ENCODE measurements at regions not wholly inside any gene's neighbourhood (a gene's known extent, or its start where the extent isn't known, plus 50 kb on each side); places are given as distances from the start of the nearest gene placed in this dataset.
"Not testable (repeated sequence)": the region's sequence is repeated elsewhere in the genome, so short reads cannot be mapped to it uniquely, and the experiment has no call there.

GRCh38 chr2:22946553-22946952, 438.4 kb upstream of the KLHL29 start:
- no peak for DNase-seq (ENCODE audit: low read depth, low spot score)

- DNase-seq (ENCODE audit: low read depth, low spot score), result no peak
Observed at GRCh38 chr2:22947741-22948140, 437.2 kb upstream of the KLHL29 start.

DNA sequence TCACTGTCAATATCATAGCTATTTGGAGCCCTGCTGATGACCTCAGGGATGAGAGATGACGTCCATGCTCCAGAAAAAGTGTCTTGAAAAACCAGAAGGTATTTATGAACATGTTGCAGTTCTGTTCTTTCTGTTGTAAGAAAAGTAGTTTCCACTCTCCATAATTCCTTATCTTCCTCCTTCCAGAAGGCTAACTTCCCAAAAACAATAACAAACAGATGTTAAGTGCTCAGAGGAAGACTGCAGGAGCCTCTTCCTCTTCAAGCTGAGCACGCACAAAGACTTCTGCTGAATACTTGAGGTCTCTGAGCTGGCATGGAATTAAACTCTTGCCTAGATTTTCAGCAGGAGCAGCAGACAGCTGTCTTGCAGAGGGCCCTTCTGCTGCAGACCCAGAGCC, 434.5 kb upstream of the KLHL29 start:
- no peak for DNase-seq (ENCODE audit: low read depth, low spot score)

DNA sequence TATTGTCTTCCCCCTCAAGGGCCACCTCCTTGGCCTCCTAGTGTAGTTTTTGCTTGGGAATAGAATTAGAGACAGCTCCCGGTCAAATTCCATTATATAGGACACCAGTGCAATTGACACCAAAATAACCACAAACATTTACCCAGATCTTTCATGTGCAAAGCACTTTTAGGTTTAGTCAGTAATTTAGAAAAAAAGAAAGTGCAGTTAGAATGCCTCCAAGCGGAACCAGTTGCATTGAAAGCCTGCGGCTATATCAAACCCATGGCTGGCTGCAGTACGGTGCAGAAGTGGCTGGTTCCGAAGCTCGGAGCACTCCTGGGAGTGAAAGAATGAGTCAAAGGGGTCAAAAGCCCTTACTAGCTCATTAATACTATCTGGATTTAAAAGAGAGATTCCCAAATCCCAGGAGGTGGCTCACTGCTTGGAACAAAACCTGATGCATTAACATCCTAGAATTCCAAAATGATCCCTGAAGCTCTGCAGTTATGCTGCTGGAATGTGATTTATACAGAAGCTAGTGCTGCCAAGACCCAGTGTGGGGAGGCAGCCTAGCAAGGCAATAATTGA, 432.2 kb upstream of the KLHL29 start:
- DNase-seq (ENCODE audit: low read depth, low spot score), result no peak

DNA sequence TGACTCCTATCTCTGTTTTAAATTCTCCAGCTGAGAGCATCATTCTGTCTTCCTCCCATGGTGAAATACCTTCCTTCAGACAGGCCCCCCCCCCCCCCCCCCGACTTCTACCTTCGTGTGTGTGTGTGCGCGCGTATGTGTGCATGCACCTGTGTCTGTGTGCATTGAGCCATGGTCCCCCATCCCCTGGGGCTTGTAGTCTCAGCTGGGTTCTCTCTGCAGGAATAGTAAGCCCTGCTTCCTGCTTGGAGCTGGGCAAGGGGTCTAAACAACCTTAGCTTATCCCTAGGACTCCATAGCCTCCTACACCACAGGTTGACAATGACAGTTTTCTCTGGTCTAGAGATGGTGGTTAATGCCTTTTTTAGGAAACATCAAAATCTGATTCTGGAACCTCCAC, 427.5 kb upstream of the KLHL29 start:
- DNase-seq (ENCODE audit: low read depth, low spot score), result no peak

GRCh38 chr2:22958308-22958707, 426.7 kb upstream of the KLHL29 start:
- DNase-seq (ENCODE audit: low read depth, low spot score), result no peak

GRCh38 chr2:22967756-22968155, 417.2 kb upstream of the KLHL29 start:
- no peak for DNase-seq (ENCODE audit: low read depth, low spot score)

GRCh38 chr2:22970284-22970975, 414.5 kb upstream of the KLHL29 start:
- DNase-seq (ENCODE audit: low read depth, low spot score), result no peak

DNA sequence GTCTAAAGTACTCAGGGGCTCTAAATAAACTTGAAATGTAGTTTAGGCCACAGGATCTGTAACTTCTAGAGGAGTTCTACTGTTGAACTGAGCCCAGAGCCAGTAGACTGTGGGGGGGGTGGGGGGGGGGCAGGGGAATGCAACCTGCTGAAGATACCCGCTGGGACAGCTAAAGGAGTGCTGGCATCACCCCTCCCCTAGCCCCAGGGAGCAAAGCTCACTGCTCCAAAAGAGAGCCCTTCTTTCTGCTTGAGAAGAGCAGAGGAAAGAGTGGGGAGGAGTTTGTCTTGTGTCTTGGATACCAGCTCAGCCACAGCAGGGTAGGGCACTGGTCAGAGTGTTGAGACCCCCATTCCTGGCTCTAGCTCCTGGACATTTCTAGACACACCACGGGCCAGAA, 414.0 kb upstream of the KLHL29 start:
- DNase-seq (ENCODE audit: low read depth, low spot score), result no peak

- no peak for DNase-seq (ENCODE audit: low read depth, low spot score)
Observed at GRCh38 chr2:22981785-22982184, 403.2 kb upstream of the KLHL29 start.

- DNase-seq (ENCODE audit: low read depth, low spot score), result not testable (repeated sequence)
Observed at GRCh38 chr2:22984152-22984551, 400.8 kb upstream of the KLHL29 start.

GRCh38 chr2:22990246-22990645, 394.7 kb upstream of the KLHL29 start:
- DNase-seq (ENCODE audit: low read depth, low spot score), result no peak

GRCh38 chr2:22991844-22992243, 393.1 kb upstream of the KLHL29 start:
- DNase-seq (ENCODE audit: low read depth, low spot score), result no peak

DNA sequence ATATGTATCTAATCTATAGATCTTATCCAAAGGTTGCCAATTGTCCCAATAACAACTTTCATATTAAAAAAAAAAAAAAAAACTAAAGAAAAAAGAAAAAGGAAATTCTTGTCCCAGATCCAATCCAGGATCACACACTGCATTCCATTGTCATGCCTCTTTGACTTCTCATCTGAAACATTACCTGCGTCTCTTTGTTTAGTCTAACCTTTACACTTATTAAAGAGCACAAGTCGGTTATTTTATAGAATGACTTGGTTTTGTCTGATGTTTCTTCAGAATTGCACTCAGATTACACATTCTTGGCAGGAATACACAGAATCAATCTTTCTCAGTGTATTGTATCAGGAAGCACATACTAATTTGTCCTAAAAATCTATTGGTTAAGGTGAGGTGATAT, 392.5 kb upstream of the KLHL29 start:
- DNase-seq (ENCODE audit: low read depth, low spot score), result no peak

GRCh38 chr2:22993250-22993649, 391.7 kb upstream of the KLHL29 start:
- no peak for DNase-seq (ENCODE audit: low read depth, low spot score)

- DNase-seq (ENCODE audit: low read depth, low spot score), result no peak
Observed at GRCh38 chr2:22995576-22995975, 389.4 kb upstream of the KLHL29 start.

DNA sequence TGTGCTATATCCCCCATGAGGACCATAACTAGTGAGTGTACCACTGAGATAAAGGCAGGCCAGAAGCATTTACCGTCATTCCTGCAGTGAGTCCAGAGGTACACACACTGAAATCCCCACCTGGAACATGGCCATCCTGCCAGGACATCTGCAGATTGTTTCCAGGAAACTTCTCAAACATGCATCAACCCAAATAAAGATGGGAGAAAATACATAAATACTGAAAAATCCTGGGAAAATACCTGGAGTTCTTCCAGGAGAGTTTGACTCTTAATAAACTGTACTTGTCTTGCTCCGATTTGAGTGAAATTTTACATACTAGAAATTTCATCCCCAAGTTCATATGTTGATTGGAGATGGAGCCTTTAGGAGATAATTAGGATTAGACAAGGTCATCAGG, 388.1 kb upstream of the KLHL29 start:
- DNase-seq (ENCODE audit: low read depth, low spot score), result no peak

DNA sequence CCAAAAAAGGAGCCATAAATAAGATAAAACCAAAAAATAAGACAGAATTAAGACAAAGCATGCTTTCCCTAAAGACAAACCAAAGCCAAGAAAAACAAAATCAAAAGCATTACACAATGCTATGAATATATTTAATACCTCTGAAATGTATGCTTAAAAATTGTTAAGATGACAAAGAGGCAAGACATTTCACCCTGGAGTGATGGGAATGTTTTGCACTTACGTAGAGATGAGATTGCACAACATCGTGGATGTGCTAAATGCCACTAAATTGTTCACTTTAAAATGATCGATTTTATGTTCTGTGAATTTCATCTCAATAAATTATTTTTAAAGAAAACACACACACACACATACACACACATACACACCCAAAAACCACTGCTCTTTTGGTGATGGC, 386.6 kb upstream of the KLHL29 start:
- DNase-seq (ENCODE audit: low read depth, low spot score), result no peak

DNA sequence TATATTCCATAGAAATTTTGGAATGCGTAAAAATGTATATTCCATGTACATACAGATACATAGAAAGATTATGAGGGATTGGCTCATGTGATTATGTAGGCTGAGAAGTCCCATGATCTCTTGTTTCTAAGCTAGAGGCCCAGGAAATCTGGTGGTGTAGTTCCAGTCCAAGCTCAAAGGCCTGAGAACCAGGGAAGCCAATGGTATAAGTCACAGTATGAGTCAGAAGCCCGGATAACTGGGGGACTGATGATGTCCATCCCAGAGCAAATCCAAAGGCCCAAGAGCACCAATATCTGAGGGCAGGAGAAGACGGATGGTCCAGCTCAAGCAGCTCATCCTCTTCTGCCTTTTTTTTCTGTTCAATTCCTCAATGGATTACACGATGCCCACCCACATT, 385.0 kb upstream of the KLHL29 start:
- no peak for DNase-seq (ENCODE audit: low read depth, low spot score)

DNA sequence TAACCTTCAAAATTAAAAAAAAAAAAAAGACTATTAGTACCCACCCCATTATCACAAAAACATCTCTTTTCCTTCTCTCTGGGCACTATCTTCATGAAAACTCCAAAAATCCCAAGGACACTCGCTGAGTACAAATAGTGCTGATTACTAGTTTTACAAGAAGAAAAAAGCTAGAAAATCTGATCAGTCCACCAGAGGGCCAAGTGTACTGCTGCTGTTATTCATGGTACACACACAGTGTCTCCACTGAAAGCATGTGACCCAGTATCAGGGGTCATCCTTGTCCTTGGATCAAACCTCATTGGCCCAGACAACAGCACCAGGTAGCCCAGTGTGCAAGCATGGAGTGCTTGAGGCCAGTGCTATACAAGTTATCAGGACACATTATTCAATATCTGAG, 382.7 kb upstream of the KLHL29 start:
- DNase-seq (ENCODE audit: low read depth, low spot score), result no peak

GRCh38 chr2:23005469-23005868, 379.5 kb upstream of the KLHL29 start:
- no peak for DNase-seq (ENCODE audit: low read depth, low spot score)

DNA sequence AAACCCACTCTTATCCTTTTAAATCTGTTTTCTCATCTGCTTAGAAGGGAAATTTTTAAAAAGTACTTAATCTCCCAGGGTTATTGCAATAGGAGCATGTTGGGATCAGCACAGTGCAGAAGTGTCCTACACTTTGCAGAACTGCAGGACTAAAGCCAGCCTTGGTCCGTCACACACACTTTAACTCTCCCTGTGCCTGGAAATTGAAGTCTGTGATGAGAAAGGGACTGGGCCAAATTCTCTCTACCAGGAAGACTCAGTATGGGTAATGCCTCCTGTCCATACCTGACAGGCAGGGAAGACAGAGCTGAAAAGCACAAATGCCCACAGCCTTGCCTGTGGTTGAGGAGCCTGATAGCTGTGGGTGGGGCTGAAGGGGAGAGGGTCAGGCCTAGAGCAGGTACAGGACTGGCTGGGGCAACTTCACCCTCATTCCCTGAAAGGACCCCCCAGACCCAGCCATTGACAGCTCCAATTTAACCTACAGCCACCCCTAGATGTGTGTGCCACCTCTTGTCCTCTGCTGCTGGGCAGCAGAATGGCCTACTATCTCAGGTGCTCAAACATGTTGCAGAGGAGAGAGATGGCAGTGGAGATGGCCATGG, 377.2 kb upstream of the KLHL29 start:
- DNase-seq (ENCODE audit: low read depth, low spot score), result no peak

- no peak for DNase-seq (ENCODE audit: low read depth, low spot score)
Observed at GRCh38 chr2:23008440-23008839, 376.5 kb upstream of the KLHL29 start.
